Type B pancreatic cell (in vitro differentiated cells): ENCODE measurements at regions not wholly inside any gene's neighbourhood (a gene's known extent, or its start where the extent isn't known, plus 50 kb on each side); places are given as distances from the start of the nearest gene placed in this dataset.

Experiments
- DNase-seq: peaks from one replicate; pipeline ENCODE4 v3.0.0; 2021; ENCODE audit warnings: mixed read lengths; ENCODE audit not compliant: unreplicated experiment; ENCODE audit errors: extremely low spot score
- H3K27ac Mint-ChIP-seq: 2 replicates; pipeline ENCODE4 v1.8.0; 2021; ENCODE audit warnings: mild to moderate bottlenecking, mixed read lengths
- H3K27me3 Mint-ChIP-seq: 2 replicates; pipeline ENCODE4 v1.8.0; 2021; ENCODE audit warnings: mixed read lengths
- H3K36me3 Mint-ChIP-seq: 2 replicates; pipeline ENCODE4 v1.8.0; 2021; ENCODE audit warnings: mixed read lengths
- H3K4me1 Mint-ChIP-seq: one replicate; pipeline ENCODE4 v1.8.0; 2021; ENCODE audit warnings: mixed read lengths; ENCODE audit not compliant: unreplicated experiment
- H3K4me3 Mint-ChIP-seq: 2 replicates; pipeline ENCODE4 v1.8.0; 2021; ENCODE audit warnings: mild to moderate bottlenecking, mixed read lengths
- H3K9me3 Mint-ChIP-seq: 2 replicates; pipeline ENCODE4 v1.8.0; 2021; ENCODE audit warnings: mixed read lengths
- TF ChIP-seq, protein P1 (sequence below): fragments of 200-600 bp; sonication (generic); conservative IDR thresholded peaks from 2 replicates; pipeline ENCODE4 v1.5.0; 2021; ENCODE audit warnings: antibody characterized with exemption, mild to moderate bottlenecking

DNA sequence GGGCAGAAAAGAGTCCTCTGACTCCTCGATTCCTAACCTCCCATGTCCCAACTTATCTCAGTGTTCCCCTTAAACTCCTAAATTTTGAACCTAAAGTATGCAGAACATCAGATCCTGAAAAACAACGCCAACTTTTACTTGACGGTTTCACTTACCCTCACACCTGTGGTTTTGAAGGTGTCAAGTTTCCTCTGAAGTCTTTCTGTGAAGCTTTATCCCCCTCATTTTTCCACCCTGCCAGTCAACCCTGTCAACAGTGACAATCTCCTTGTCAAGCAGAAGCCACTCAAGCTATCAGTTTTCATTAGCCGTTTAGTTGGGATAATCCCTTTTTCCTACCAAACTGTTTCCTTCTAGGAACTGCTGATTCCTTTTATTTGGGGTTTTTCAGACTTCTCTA, 245.4 kb upstream of the PREP start:
- Mint-ChIP-seq H3K27me3 (peaks cover 21% of the 10 kb centered on the region), H3K4me3 (no peak overlapping the region)

DNA sequence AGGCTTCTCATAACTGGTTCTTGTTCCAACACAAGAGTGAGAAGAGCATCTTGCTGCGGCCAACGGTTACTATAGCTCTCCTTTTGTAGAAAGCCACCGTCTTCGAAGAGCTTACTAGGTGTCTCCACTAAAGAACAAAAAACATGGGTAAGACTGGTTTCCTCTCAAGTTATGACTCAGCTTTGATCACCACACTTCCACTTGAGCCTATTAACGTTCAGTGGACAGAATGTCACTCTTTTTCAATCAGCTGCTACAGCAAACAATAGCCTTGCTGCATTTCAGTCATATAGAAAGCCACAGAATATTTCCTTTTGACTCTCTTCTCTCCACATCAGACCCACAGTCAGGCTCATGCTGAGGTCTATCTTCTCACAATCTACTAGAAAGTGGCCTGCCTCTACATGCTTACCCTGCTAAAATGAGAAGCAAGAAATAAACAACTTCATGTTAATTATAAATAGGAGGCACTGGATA, 243.5 kb upstream of the PREP start:
- no peaks in the 10 kb centered on the region for H3K36me3 Mint-ChIP-seq
- peaks cover 7% of the 10 kb centered on the region for H3K4me1 Mint-ChIP-seq
- H3K9me3 Mint-ChIP-seq = no peaks in the 10 kb centered on the region
- DNase-seq = no peak
- H3K27me3 Mint-ChIP-seq = peaks cover 26% of the 10 kb centered on the region
- H3K27ac Mint-ChIP-seq = no peak overlapping the region
- no peak overlapping the region for H3K4me3 Mint-ChIP-seq
- TF ChIP-seq, protein P1, sequence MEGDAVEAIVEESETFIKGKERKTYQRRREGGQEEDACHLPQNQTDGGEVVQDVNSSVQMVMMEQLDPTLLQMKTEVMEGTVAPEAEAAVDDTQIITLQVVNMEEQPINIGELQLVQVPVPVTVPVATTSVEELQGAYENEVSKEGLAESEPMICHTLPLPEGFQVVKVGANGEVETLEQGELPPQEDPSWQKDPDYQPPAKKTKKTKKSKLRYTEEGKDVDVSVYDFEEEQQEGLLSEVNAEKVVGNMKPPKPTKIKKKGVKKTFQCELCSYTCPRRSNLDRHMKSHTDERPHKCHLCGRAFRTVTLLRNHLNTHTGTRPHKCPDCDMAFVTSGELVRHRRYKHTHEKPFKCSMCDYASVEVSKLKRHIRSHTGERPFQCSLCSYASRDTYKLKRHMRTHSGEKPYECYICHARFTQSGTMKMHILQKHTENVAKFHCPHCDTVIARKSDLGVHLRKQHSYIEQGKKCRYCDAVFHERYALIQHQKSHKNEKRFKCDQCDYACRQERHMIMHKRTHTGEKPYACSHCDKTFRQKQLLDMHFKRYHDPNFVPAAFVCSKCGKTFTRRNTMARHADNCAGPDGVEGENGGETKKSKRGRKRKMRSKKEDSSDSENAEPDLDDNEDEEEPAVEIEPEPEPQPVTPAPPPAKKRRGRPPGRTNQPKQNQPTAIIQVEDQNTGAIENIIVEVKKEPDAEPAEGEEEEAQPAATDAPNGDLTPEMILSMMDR = no peak

More for the DNA sequence above, 245.4 kb upstream of the PREP start:
- TF ChIP-seq, protein P1 = no peak
- Mint-ChIP-seq H3K4me1 (peaks cover 7% of the 10 kb centered on the region), H3K9me3 (no peaks in the 10 kb centered on the region), H3K36me3 (no peaks in the 10 kb centered on the region), H3K27ac (no peak overlapping the region)
- DNase-seq = no peak

DNA sequence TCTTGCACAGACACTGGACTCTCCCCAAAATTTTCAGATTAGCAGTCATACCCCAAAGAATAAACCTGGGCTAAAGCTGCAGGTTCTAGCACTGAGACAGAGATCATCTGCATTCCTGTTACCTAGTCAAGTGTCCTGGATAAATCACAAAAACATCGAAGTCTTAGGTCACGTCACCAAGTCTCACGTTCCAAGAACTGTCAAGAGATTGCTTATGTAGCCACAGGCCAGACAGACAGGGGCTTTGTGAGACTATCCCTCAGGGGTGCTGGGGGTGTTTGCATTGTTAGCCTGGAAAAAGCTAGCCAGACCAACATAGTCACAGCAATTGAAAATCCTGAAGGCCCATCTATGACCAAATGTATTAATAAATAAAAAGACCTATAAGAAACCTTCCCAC, 243.1 kb upstream of the PREP start:
- Mint-ChIP-seq H3K9me3 (no peaks in the 10 kb centered on the region), H3K27me3 (peaks cover 26% of the 10 kb centered on the region), H3K27ac (no peak overlapping the region), H3K4me3 (no peak overlapping the region), H3K36me3 (no peaks in the 10 kb centered on the region), H3K4me1 (peaks cover 7% of the 10 kb centered on the region)
- TF ChIP-seq, protein P1 = no peak
- no peak for DNase-seq

DNA sequence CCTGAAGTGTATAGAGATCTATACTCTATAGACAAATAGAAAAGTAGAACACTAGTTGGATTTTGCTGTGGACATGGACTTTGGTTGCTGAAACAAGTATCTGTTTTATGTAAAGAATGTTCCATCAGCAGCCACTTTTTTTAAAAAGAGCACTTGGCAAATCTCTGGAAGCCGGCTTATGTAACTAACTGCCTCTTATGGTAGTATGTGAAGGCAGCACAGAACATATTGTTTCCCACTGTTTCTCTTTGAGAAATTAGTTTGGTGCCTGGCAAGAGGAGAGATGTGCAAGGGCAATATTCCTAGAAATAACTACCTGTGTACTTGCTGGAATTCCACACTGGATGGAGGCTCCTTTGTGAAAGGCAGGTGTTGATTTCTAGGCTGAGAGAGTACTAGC, 242.3 kb upstream of the PREP start:
- H3K4me1 Mint-ChIP-seq = peaks cover 7% of the 10 kb centered on the region
- peaks cover 26% of the 10 kb centered on the region for H3K27me3 Mint-ChIP-seq
- H3K4me3 Mint-ChIP-seq = no peak overlapping the region
- TF ChIP-seq, protein P1 = no peak
- H3K27ac Mint-ChIP-seq = no peak overlapping the region
- no peaks in the 10 kb centered on the region for H3K9me3 Mint-ChIP-seq
- DNase-seq = no peak
- H3K36me3 Mint-ChIP-seq = no peaks in the 10 kb centered on the region

DNA sequence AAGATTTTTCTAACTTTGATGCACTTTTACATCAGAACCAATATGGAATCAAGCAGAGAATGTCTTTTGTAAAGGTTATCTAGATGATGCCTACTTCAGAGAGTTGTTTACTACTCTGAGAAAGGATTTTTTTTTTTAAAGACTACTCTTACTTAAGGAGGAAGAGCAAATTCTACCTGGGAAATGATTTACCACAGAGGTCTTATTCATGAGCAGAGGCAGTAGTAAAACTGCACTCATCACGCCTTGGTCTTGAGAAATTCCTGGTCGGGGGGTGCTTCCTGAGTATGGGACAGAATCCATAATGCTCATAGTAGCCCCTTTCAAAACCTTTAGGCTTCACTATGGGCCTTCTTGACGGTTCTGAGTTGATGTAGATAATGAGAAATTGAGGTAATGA, 241.8 kb upstream of the PREP start:
- Mint-ChIP-seq H3K4me3 (no peak overlapping the region), H3K27me3 (peaks cover 26% of the 10 kb centered on the region)
- TF ChIP-seq, protein P1 = no peak

DNA sequence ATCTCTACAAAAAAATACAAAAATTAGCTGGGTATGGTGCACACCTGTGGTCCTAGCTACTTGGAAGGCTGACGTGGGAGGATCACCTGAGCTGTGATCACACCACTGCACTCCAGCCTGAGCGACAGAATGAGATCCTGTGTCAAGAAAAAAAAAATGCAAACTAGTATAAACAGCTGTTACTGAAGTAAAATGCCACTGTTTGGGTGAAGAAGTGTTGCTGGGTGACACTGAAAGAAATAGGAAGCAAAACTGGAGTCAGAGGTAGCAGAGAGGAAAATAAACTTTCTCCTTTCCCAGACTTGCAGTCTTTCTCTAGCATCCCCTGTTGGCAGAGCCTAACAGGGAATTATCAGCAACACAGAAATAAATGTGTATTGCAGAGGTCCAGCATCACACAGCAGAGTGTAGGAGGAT, 241.2 kb upstream of the PREP start:
- Mint-ChIP-seq H3K4me1 (peaks cover 7% of the 10 kb centered on the region), H3K9me3 (no peaks in the 10 kb centered on the region), H3K4me3 (no peak overlapping the region), H3K27me3 (peaks cover 21% of the 10 kb centered on the region), H3K36me3 (no peaks in the 10 kb centered on the region), H3K27ac (no peak overlapping the region)
- TF ChIP-seq, protein P1 = no peak
- DNase-seq = no peak

More for the DNA sequence above, 241.8 kb upstream of the PREP start:
- no peaks in the 10 kb centered on the region for H3K9me3 Mint-ChIP-seq
- H3K4me1 Mint-ChIP-seq = peaks cover 7% of the 10 kb centered on the region
- H3K36me3 Mint-ChIP-seq = no peaks in the 10 kb centered on the region
- no peak overlapping the region for H3K27ac Mint-ChIP-seq
- no peak for DNase-seq
